Gastroesophageal sphincter (tissue), 4 donors: ENCODE measurements at regions not wholly inside any gene's neighbourhood (a gene's known extent, or its start where the extent isn't known, plus 50 kb on each side); places are given as distances from the start of the nearest gene placed in this dataset.

Experiments
- ATAC-seq: fragments of 150-250 bp; one replicate; pipeline ENCODE4 v1.9.1; 2016; ENCODE audit warnings: mild to moderate bottlenecking, moderate library complexity
- H3K27ac ChIP-seq, 4 donors: fragments of 200-600 bp; sonication (generic) in 3 of 4; 1 replicate in 3 of 4; 2 replicates in 1 of 4; pipeline ENCODE4 v1.5.1; 2016 to 2019
- H3K27me3 ChIP-seq: fragments of 200-600 bp; sonication (generic); one replicate; pipeline ENCODE4 v1.5.1; 2019
- H3K36me3 ChIP-seq, 2 donors: fragments of 200-600 bp; sonication (generic); one replicate each; pipeline ENCODE4 v1.5.1; 2019; ENCODE audit warnings: control low read depth in 1 of 2
- H3K4me1 ChIP-seq, 3 donors: fragments of 200-600 bp; sonication (generic); 1 replicate in 2 of 3; 2 replicates in 1 of 3; pipeline ENCODE4 v1.5.1; 2016 to 2019; ENCODE audit warnings: control low read depth in 2 of 3
- H3K4me3 ChIP-seq, 2 donors: fragments of 200-600 bp; sonication (generic); one replicate each; pipeline ENCODE4 v1.5.1; 2019; ENCODE audit warnings: mild to moderate bottlenecking in 1 of 2, moderate library complexity in 1 of 2
- H3K9me3 ChIP-seq, 3 donors: fragments of 200-600 bp; sonication (generic); one replicate each; pipeline ENCODE4 v1.5.1; 2017 to 2019; ENCODE audit warnings: control low read depth in 2 of 3
- CTCF ChIP-seq, 4 experiments: fragments of 200-600 bp in 2 of 4; fragments of 450-650 bp in 2 of 4; sonication (generic) in 1 of 4; IDR thresholded peaks; one replicate each; pipeline ENCODE4 v1.5.1; 2017 to 2019; ENCODE audit warnings: antibody characterized with exemption in 4 of 4, mild to moderate bottlenecking in 2 of 4, moderate library complexity in 2 of 4
- EP300 ChIP-seq: sonication (generic); formaldehyde crosslinking; IDR thresholded peaks from one replicate; pipeline ENCODE4 v1.6.1; 2017; ENCODE audit warnings: antibody characterized with exemption, mild to moderate bottlenecking
- POLR2A ChIP-seq, 2 donors: fragments of 450-650 bp; IDR thresholded peaks; one replicate each; pipeline ENCODE4 v1.6.1; 2017; ENCODE audit warnings: antibody characterized with exemption in 2 of 2, mild to moderate bottlenecking in 2 of 2, moderate library complexity in 1 of 2
- POLR2AphosphoS5 ChIP-seq: sonication (generic); formaldehyde crosslinking; IDR thresholded peaks from one replicate; pipeline ENCODE4 v1.6.1; 2017; ENCODE audit warnings: antibody characterized with exemption
- WGBS, 2 donors: methylation state at CpG; one replicate each; pipeline ENCODE4 v1.1.5; 2018; ENCODE audit warnings: low coverage in 1 of 2; 5-methylcytosine and 5-hydroxymethylcytosine counted together

GRCh38 chr3:132229641-132230040 lies 87.6 kb upstream of the ACP3 start:
- no peak for TF ChIP-seq CTCF (IDR thresholded peaks at IDR 0.05)
- TF ChIP-seq POLR2AphosphoS5, result no peak
- no peak for TF ChIP-seq EP300
- ATAC-seq, result no peak
- no peaks in the 10 kb centered on the region for H3K4me1 ChIP-seq
- no peak overlapping the region for H3K4me3 ChIP-seq
- no peaks in the 10 kb centered on the region for H3K36me3 ChIP-seq
- H3K9me3 ChIP-seq, result no peaks in the 10 kb centered on the region
- 80 to 100% methylated on average over 1 of the region's 2 CpGs for WGBS, 2 donors
- H3K27ac ChIP-seq, result no peak overlapping the region
- no peaks in the 10 kb centered on the region for H3K27me3 ChIP-seq

GRCh38 chr3:132230156-132231000 lies 86.8 kb upstream of the ACP3 start:
- no peak for ATAC-seq
- Histone ChIP-seq H3K27ac (no peak overlapping the region), H3K4me3 (no peak overlapping the region), H3K27me3 (no peaks in the 10 kb centered on the region), H3K4me1 (no peaks in the 10 kb centered on the region), H3K36me3 (no peaks in the 10 kb centered on the region), H3K9me3 (no peaks in the 10 kb centered on the region)
- TF ChIP-seq POLR2A (IDR thresholded peaks at IDR 0.05) (no peak), CTCF (IDR thresholded peaks at IDR 0.05) (no peak), POLR2AphosphoS5 (no peak), EP300 (no peak)
- WGBS, 2 donors, result 84 to 85% methylated on average over 7 to 8 of the region's 8 CpGs

GRCh38 chr3:132231633-132232032 lies 85.6 kb upstream of the ACP3 start:
- Histone ChIP-seq H3K36me3 (no peaks in the 10 kb centered on the region), H3K27ac (no peak overlapping the region), H3K9me3 (no peaks in the 10 kb centered on the region), H3K4me3 (no peak overlapping the region), H3K4me1 (no peaks in the 10 kb centered on the region), H3K27me3 (no peaks in the 10 kb centered on the region)
- no peak for ATAC-seq
- no peak for TF ChIP-seq CTCF (IDR thresholded peaks at IDR 0.05)
- TF ChIP-seq POLR2AphosphoS5, result no peak
- no peak for TF ChIP-seq POLR2A (IDR thresholded peaks at IDR 0.05)
- TF ChIP-seq EP300, result no peak

GRCh38 chr3:132232231-132232792 lies 84.9 kb upstream of the ACP3 start:
- Histone ChIP-seq H3K36me3 (no peaks in the 10 kb centered on the region), H3K4me1 (no peaks in the 10 kb centered on the region), H3K27ac (no peak overlapping the region), H3K4me3 (no peak overlapping the region), H3K27me3 (no peaks in the 10 kb centered on the region), H3K9me3 (no peaks in the 10 kb centered on the region)
- WGBS, 2 donors, result 0 to 50% methylated on average over 2 of the region's 2 CpGs
- ATAC-seq, result no peak
- TF ChIP-seq EP300 (no peak), POLR2AphosphoS5 (no peak), POLR2A (IDR thresholded peaks at IDR 0.05) (no peak), CTCF (IDR thresholded peaks at IDR 0.05) (no peak)
